Mesenchymal stem cell (in vitro differentiated cells and primary cell): ENCODE measurements at regions not wholly inside any gene's neighbourhood (a gene's known extent, or its start where the extent isn't known, plus 50 kb on each side); places are given as distances from the start of the nearest gene placed in this dataset.

Experiments used
- DNase-seq: peaks from one replicate; pipeline ENCODE4 v3.0.0-alpha.2; 2013
- H2AFZ ChIP-seq: one replicate; pipeline ENCODE4 v1.6.1; 2013; ENCODE audit warnings: low read depth, mild to moderate bottlenecking, control low read depth, inconsistent platforms, low read length, moderate library complexity
- H2AK5ac ChIP-seq: 2 replicates; pipeline ENCODE4 v1.6.1; 2013; ENCODE audit warnings: low read length, moderate library complexity, mild to moderate bottlenecking, inconsistent platforms; ENCODE audit not compliant: severe bottlenecking
- H2BK120ac ChIP-seq: one replicate; pipeline ENCODE4 v1.6.1; 2013; ENCODE audit warnings: low read depth, mild to moderate bottlenecking, inconsistent platforms, low read length, moderate library complexity
- H2BK12ac ChIP-seq, 2 experiments: one replicate each; pipeline ENCODE4 v1.6.1; 2013; ENCODE audit warnings: inconsistent platforms in 2 of 2, low read length in 2 of 2, mild to moderate bottlenecking in 2 of 2, moderate library complexity in 2 of 2, control low read depth in 1 of 2
- H2BK15ac ChIP-seq: one replicate; pipeline ENCODE4 v1.6.1; 2013; ENCODE audit warnings: mild to moderate bottlenecking, low read depth, inconsistent platforms; ENCODE audit not compliant: poor library complexity, severe bottlenecking
- H2BK5ac ChIP-seq: 2 replicates; pipeline ENCODE4 v1.6.1; 2013; ENCODE audit warnings: low read depth, mild to moderate bottlenecking, low read length, control low read depth, inconsistent platforms; ENCODE audit not compliant: poor library complexity, severe bottlenecking
- H3K14ac ChIP-seq, 2 experiments: one replicate each; pipeline ENCODE4 v1.6.1; 2013; ENCODE audit warnings: inconsistent platforms in 2 of 2, low read length in 2 of 2, control low read depth in 1 of 2, mild to moderate bottlenecking in 1 of 2, moderate library complexity in 1 of 2
- H3K18ac ChIP-seq, 2 experiments: one replicate each; pipeline ENCODE4 v1.6.1; 2013; ENCODE audit warnings: inconsistent platforms in 2 of 2, low read length in 2 of 2, control low read depth in 1 of 2, low read depth in 1 of 2, mild to moderate bottlenecking in 1 of 2
- H3K23ac ChIP-seq, 2 experiments: one replicate each; pipeline ENCODE4 v1.6.1; 2013; ENCODE audit warnings: inconsistent platforms in 2 of 2, low read length in 2 of 2, mild to moderate bottlenecking in 2 of 2, moderate library complexity in 2 of 2, control low read depth in 1 of 2
- H3K27ac ChIP-seq: 2 replicates; pipeline ENCODE4 v1.5.1; 2013; ENCODE audit warnings: mild to moderate bottlenecking, moderate library complexity, low read length, control low read depth, inconsistent platforms; ENCODE audit not compliant: poor library complexity, severe bottlenecking
- H3K27me3 ChIP-seq, 2 experiments: 2 replicates each; pipeline versions ENCODE4 v1.6.1 to v1.7.0; 2013; ENCODE audit warnings: low read length in 2 of 2, mild to moderate bottlenecking in 2 of 2, moderate library complexity in 2 of 2, control low read depth in 1 of 2, inconsistent platforms in 1 of 2; ENCODE audit not compliant: control insufficient read depth in 1 of 2, insufficient read depth in 1 of 2
- H3K36me3 ChIP-seq, 2 experiments: 2 replicates each; pipeline versions ENCODE4 v1.6.1 to v1.7.0; 2013; ENCODE audit warnings: low read length in 2 of 2, control low read depth in 1 of 2, inconsistent platforms in 1 of 2, low read depth in 1 of 2, mild to moderate bottlenecking in 1 of 2; ENCODE audit not compliant: insufficient read depth in 2 of 2, control insufficient read depth in 1 of 2
- H3K4ac ChIP-seq, 2 experiments: one replicate each; pipeline ENCODE4 v1.6.1; 2013; ENCODE audit warnings: inconsistent platforms in 2 of 2, low read length in 2 of 2, mild to moderate bottlenecking in 2 of 2, moderate library complexity in 2 of 2, control low read depth in 1 of 2, low read depth in 1 of 2
- H3K4me1 ChIP-seq: 2 replicates; pipeline ENCODE4 v1.6.1; 2013; ENCODE audit warnings: low read depth, low read length, control low read depth; ENCODE audit not compliant: control insufficient read depth, insufficient read depth
- H3K4me2 ChIP-seq: 2 replicates; pipeline ENCODE4 v1.6.1; 2013; ENCODE audit warnings: low read length, mild to moderate bottlenecking, inconsistent platforms; ENCODE audit not compliant: poor library complexity, severe bottlenecking
- H3K4me3 ChIP-seq, 2 experiments: 2 replicates each; pipeline versions ENCODE4 v1.5.1 to v1.7.0; 2013; ENCODE audit warnings: low read length in 2 of 2, mild to moderate bottlenecking in 2 of 2, control low read depth in 1 of 2, low read depth in 1 of 2; ENCODE audit not compliant: insufficient read depth in 1 of 2
- H3K79me1 ChIP-seq: replicated peaks from 2 replicates; pipeline ENCODE4 v1.6.1; 2013; ENCODE audit warnings: mild to moderate bottlenecking, control low read depth, low read length, inconsistent platforms; ENCODE audit not compliant: poor library complexity, severe bottlenecking
- H3K9ac ChIP-seq: 2 replicates; pipeline ENCODE4 v1.7.0; 2013; ENCODE audit warnings: mild to moderate bottlenecking, low read length, moderate library complexity
- H3K9me3 ChIP-seq: 2 replicates; pipeline ENCODE4 v1.7.0; 2013; ENCODE audit warnings: mild to moderate bottlenecking, low read length; ENCODE audit not compliant: control insufficient read depth
- H4K8ac ChIP-seq: one replicate; pipeline ENCODE4 v1.6.1; 2013; ENCODE audit warnings: inconsistent platforms, mild to moderate bottlenecking, low read length, moderate library complexity
- H4K91ac ChIP-seq: one replicate; pipeline ENCODE4 v1.6.1; 2013; ENCODE audit warnings: mild to moderate bottlenecking, low read length, inconsistent platforms
- WGBS: methylation state at CpG from one replicate; pipeline ENCODE4 v1.1.7; 2013; ENCODE audit warnings: mixed read lengths; 5-methylcytosine and 5-hydroxymethylcytosine counted together

GRCh38 chr1:238892612-238893011 is 493.8 kb upstream of the CHRM3 start:
- H2BK12ac ChIP-seq = no peak overlapping the region
- no peak overlapping the region for H4K91ac ChIP-seq
- H3K9ac ChIP-seq = no peak overlapping the region
- no peak overlapping the region for H2BK120ac ChIP-seq
- H3K23ac ChIP-seq = no peak overlapping the region
- WGBS = 98% methylated on average over 4 of the region's 4 CpGs
- no peaks in the 10 kb centered on the region for H3K79me1 ChIP-seq
- no peak overlapping the region for H2AFZ ChIP-seq
- no peak overlapping the region for H2AK5ac ChIP-seq
- H3K18ac ChIP-seq = no peak overlapping the region
- no peaks in the 10 kb centered on the region for H3K36me3 ChIP-seq
- H2BK15ac ChIP-seq = no peak overlapping the region
- no peak overlapping the region for H2BK5ac ChIP-seq
- H3K4me2 ChIP-seq = no peak overlapping the region
- peaks cover 19% of the 10 kb centered on the region for H3K9me3 ChIP-seq
- no peak for DNase-seq
- H3K4me1 ChIP-seq = peaks cover 2% of the 10 kb centered on the region
- H3K27ac ChIP-seq = no peak overlapping the region
- no peak overlapping the region for H3K4ac ChIP-seq
- H3K4me3 ChIP-seq = no peak overlapping the region
- no peaks in the 10 kb centered on the region for H3K27me3 ChIP-seq
- H3K14ac ChIP-seq = no peak overlapping the region
- no peak overlapping the region for H4K8ac ChIP-seq

GRCh38 chr1:238861342-238862066 is 524.9 kb upstream of the CHRM3 start:
- Histone ChIP-seq H2AK5ac (no peak overlapping the region), H3K4me3 (no peak overlapping the region), H2BK5ac (no peak overlapping the region), H2AFZ (no peak overlapping the region), H3K4ac (no peak overlapping the region), H4K91ac (no peak overlapping the region), H3K14ac (no peak overlapping the region), H2BK15ac (no peak overlapping the region), H3K27me3 (no peaks in the 10 kb centered on the region), H4K8ac (no peak overlapping the region), H3K79me1 (no peaks in the 10 kb centered on the region), H3K23ac (no peak overlapping the region), H2BK120ac (no peak overlapping the region), H3K4me2 (no peak overlapping the region), H2BK12ac (no peak overlapping the region), H3K4me1 (peaks cover 5% of the 10 kb centered on the region), H3K9me3 (peaks cover 2% of the 10 kb centered on the region), H3K9ac (no peak overlapping the region), H3K27ac (no peak overlapping the region), H3K36me3 (no peaks in the 10 kb centered on the region), H3K18ac (no peak overlapping the region)
- no peak for DNase-seq
- 80% methylated on average over 8 of the region's 8 CpGs for WGBS

- no peak overlapping the region for H3K23ac ChIP-seq
- H2BK15ac ChIP-seq = no peak overlapping the region
- H3K18ac ChIP-seq = no peak overlapping the region
- H2BK5ac ChIP-seq = no peak overlapping the region
- no peak overlapping the region for H2BK120ac ChIP-seq
- no peak overlapping the region for H4K8ac ChIP-seq
- H3K27me3 ChIP-seq = no peaks in the 10 kb centered on the region
- H2BK12ac ChIP-seq = no peak overlapping the region
- H3K79me1 ChIP-seq = no peaks in the 10 kb centered on the region
- no peak overlapping the region for H2AFZ ChIP-seq
- H3K4ac ChIP-seq = no peak overlapping the region
- no peak overlapping the region for H2AK5ac ChIP-seq
- no peak overlapping the region for H4K91ac ChIP-seq
- no peak for DNase-seq
- no peaks in the 10 kb centered on the region for H3K36me3 ChIP-seq
- no peaks in the 10 kb centered on the region for H3K4me1 ChIP-seq
- H3K14ac ChIP-seq = no peak overlapping the region
- H3K27ac ChIP-seq = no peak overlapping the region
- H3K4me2 ChIP-seq = no peak overlapping the region
- H3K9me3 ChIP-seq = peaks cover 24% of the 10 kb centered on the region
- H3K4me3 ChIP-seq = no peak overlapping the region
- no peak overlapping the region for H3K9ac ChIP-seq
Measured at GRCh38 chr1:238833919-238834318, 552.4 kb upstream of the CHRM3 start.

- DNase-seq = no peak
- no peak overlapping the region for H3K4me3 ChIP-seq
- no peaks in the 10 kb centered on the region for H3K36me3 ChIP-seq
- H3K27ac ChIP-seq = no peak overlapping the region
- no peak overlapping the region for H3K18ac ChIP-seq
- H3K9ac ChIP-seq = no peak overlapping the region
- H3K23ac ChIP-seq = no peak overlapping the region
- H2BK12ac ChIP-seq = no peak overlapping the region
- H2AFZ ChIP-seq = no peak overlapping the region
- H4K8ac ChIP-seq = no peak overlapping the region
- no peak overlapping the region for H2BK120ac ChIP-seq
- no peak overlapping the region for H3K4ac ChIP-seq
- no peak overlapping the region for H2BK5ac ChIP-seq
- peaks cover 26% of the 10 kb centered on the region for H3K9me3 ChIP-seq
- no peak overlapping the region for H4K91ac ChIP-seq
- H2AK5ac ChIP-seq = no peak overlapping the region
- no peak overlapping the region for H3K4me2 ChIP-seq
- 90% methylated on average over 1 of the region's 1 CpG for WGBS
- H2BK15ac ChIP-seq = no peak overlapping the region
- no peak overlapping the region for H3K14ac ChIP-seq
- no peaks in the 10 kb centered on the region for H3K4me1 ChIP-seq
- no peaks in the 10 kb centered on the region for H3K79me1 ChIP-seq
- H3K27me3 ChIP-seq = no peaks in the 10 kb centered on the region
Measured at GRCh38 chr1:238832106-238832505, 554.3 kb upstream of the CHRM3 start.
